GM19463 (cell line): ENCODE measurements at regions not wholly inside any gene's neighbourhood (a gene's known extent, or its start where the extent isn't known, plus 50 kb on each side); places are given as distances from the start of the nearest gene placed in this dataset.

Experiments used
- ATAC-seq: cut with Tn5 transposase; IDR thresholded peaks from one replicate; pipeline ENCODE4 v1.9.1; 2021; ENCODE audit warnings: mild to moderate bottlenecking, moderate library complexity; ENCODE audit not compliant: unreplicated experiment

- no peak for ATAC-seq
Measured at GRCh38 chr1:170310014-170310405, 164.3 kb downstream of the NTMT2 start.

GRCh38 chr1:170310951-170311350 is 165.2 kb downstream of the NTMT2 start:
- ATAC-seq, result no peak

GRCh38 chr1:170313306-170313705 is 167.5 kb downstream of the NTMT2 start:
- ATAC-seq, result no peak

GRCh38 chr1:170316270-170316669 is 170.5 kb downstream of the NTMT2 start:
- ATAC-seq, result no peak

GRCh38 chr1:170318141-170318540 is 172.4 kb downstream of the NTMT2 start:
- ATAC-seq, result no peak

- ATAC-seq, result no peak
Measured at GRCh38 chr1:170318736-170319135, 173.0 kb downstream of the NTMT2 start.

- ATAC-seq, result no peak
Measured at GRCh38 chr1:170321113-170321512, 175.4 kb downstream of the NTMT2 start.

- ATAC-seq, result no peak
Measured at GRCh38 chr1:170326186-170326585, 180.4 kb downstream of the NTMT2 start.

- no peak for ATAC-seq
Measured at GRCh38 chr1:170332801-170333200, 187.0 kb downstream of the NTMT2 start.

GRCh38 chr1:170337413-170337994 is 191.7 kb downstream of the NTMT2 start:
- no peak for ATAC-seq

- no peak for ATAC-seq
Measured at GRCh38 chr1:170339534-170339933, 192.4 kb upstream of the GORAB start.

- ATAC-seq, result no peak
Measured at GRCh38 chr1:170340308-170340707, 191.7 kb upstream of the GORAB start.

GRCh38 chr1:170351366-170351946 is 180.5 kb upstream of the GORAB start:
- ATAC-seq, result no peak

GRCh38 chr1:170354246-170354645 is 177.7 kb upstream of the GORAB start:
- ATAC-seq, result no peak

- no peak for ATAC-seq
Measured at GRCh38 chr1:170354690-170355089, 177.3 kb upstream of the GORAB start.

GRCh38 chr1:170355267-170355801 is 176.6 kb upstream of the GORAB start:
- ATAC-seq, result no peak

GRCh38 chr1:170356585-170356984 is 175.4 kb upstream of the GORAB start:
- ATAC-seq, result no peak

GRCh38 chr1:170357750-170358149 is 174.2 kb upstream of the GORAB start:
- no peak for ATAC-seq

- no peak for ATAC-seq
Measured at GRCh38 chr1:170360601-170361000, 171.4 kb upstream of the GORAB start.

GRCh38 chr1:170365331-170365730 is 166.6 kb upstream of the GORAB start:
- no peak for ATAC-seq

GRCh38 chr1:170366980-170367379 is 165.0 kb upstream of the GORAB start:
- no peak for ATAC-seq

GRCh38 chr1:170367615-170368014 is 164.4 kb upstream of the GORAB start:
- ATAC-seq, result no peak

GRCh38 chr1:170369000-170369399 is 163.0 kb upstream of the GORAB start:
- no peak for ATAC-seq
